OCI-LY7 (cell line): ENCODE measurements at regions not wholly inside any gene's neighbourhood (a gene's known extent, or its start where the extent isn't known, plus 50 kb on each side); places are given as distances from the start of the nearest gene placed in this dataset.

Source experiments
- EZH2phosphoT487 ChIP-seq: fragments of 200-600 bp; sonication (generic); IDR thresholded peaks from 2 replicates; pipeline ENCODE4 v1.6.1; 2018; ENCODE audit warnings: low read depth, borderline replicate concordance, mild to moderate bottlenecking, mixed run types, antibody characterized with exemption, low read length, moderate library complexity, mixed read lengths
- TF ChIP-seq, protein P1 (sequence below): fragments of 200-600 bp; sonication (generic); conservative IDR thresholded peaks from 2 replicates; pipeline ENCODE4 v1.5.1; 2014; ENCODE audit warnings: mild to moderate bottlenecking, antibody characterized with exemption, low read length, moderate library complexity, mixed read lengths

DNA sequence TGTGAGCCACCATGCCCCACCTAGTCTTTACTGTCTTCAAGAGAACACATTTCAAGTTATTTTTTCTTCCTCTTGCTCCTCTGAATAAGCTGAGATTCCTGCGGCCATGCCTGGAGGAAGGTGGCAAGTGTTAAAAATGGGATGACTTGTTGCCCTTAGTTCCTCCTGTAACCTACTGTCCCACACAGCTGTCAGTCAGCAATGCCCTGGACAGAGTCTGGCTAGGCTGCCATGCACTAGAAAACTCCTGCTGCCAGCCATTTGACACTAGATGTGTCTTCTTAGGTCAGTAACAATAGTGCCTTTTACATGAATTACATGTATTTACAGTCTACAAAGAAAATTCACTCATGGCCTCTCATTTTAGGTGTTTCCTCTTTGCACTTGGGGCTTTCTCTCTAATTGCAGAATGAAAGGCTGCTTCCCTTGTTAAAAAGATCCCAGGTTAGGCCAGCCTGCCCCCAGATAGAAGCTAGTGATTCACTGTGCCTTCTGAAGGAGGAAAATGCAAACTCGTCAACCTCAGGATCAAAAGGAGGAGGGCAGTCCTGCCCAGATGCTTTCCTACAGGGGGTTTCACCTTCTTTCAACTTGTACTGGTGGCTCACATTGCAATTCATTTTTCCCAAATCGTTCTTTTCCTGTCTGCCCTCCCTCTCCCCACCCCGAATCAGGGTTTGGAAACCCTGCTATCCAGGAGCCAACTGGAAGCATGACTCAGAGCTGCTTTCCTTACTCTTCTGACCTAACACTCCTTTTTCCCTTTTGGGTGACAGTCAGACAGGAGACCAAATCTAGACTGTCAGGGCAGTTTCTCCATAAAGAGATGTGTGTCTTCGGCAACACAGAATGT lies 136.6 kb downstream of the SPAG6 start:
- TF ChIP-seq, protein P1, sequence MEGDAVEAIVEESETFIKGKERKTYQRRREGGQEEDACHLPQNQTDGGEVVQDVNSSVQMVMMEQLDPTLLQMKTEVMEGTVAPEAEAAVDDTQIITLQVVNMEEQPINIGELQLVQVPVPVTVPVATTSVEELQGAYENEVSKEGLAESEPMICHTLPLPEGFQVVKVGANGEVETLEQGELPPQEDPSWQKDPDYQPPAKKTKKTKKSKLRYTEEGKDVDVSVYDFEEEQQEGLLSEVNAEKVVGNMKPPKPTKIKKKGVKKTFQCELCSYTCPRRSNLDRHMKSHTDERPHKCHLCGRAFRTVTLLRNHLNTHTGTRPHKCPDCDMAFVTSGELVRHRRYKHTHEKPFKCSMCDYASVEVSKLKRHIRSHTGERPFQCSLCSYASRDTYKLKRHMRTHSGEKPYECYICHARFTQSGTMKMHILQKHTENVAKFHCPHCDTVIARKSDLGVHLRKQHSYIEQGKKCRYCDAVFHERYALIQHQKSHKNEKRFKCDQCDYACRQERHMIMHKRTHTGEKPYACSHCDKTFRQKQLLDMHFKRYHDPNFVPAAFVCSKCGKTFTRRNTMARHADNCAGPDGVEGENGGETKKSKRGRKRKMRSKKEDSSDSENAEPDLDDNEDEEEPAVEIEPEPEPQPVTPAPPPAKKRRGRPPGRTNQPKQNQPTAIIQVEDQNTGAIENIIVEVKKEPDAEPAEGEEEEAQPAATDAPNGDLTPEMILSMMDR, result no peak
- no peak for TF ChIP-seq EZH2phosphoT487
